ENCODE measurements at regions not wholly inside any gene's neighbourhood (a gene's known extent, or its start where the extent isn't known, plus 50 kb on each side); places are given as distances from the start of the nearest gene placed in this dataset.

DNA sequence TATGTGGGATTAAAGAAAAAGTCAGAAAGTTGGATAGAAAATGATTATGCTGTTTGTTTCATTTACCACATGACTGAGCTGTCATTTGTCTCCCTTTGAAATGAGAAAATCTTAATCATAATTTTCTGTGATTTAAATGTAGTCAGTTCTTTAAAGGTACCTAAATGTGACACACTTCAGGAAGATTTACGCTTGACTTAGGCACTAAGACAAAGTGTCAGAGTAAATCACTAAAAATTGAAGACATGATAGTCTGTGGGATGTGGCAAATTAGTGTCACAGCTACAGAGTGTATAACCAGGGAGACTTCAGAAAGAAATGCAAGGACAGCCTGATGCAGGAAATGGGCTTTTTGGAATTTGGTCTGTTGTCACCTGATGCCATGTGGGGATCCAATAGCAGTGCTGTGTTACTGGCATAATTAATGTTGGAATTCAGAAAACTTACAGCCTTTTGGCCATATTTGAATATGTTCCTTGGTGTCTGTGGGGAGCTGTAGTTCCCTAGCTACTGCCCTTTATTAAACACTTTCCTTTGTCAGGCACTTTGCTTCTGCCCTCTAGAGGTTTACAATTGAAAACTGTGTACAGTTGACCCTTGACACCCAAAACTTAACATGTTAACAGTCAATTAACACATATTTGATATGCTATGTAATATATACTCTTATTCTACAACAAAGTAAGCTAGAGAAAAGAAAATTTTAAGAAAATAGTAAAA is 493.8 kb downstream of the UTRN start:
- TF ChIP-seq, protein P1, sequence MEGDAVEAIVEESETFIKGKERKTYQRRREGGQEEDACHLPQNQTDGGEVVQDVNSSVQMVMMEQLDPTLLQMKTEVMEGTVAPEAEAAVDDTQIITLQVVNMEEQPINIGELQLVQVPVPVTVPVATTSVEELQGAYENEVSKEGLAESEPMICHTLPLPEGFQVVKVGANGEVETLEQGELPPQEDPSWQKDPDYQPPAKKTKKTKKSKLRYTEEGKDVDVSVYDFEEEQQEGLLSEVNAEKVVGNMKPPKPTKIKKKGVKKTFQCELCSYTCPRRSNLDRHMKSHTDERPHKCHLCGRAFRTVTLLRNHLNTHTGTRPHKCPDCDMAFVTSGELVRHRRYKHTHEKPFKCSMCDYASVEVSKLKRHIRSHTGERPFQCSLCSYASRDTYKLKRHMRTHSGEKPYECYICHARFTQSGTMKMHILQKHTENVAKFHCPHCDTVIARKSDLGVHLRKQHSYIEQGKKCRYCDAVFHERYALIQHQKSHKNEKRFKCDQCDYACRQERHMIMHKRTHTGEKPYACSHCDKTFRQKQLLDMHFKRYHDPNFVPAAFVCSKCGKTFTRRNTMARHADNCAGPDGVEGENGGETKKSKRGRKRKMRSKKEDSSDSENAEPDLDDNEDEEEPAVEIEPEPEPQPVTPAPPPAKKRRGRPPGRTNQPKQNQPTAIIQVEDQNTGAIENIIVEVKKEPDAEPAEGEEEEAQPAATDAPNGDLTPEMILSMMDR (IDR thresholded peaks at IDR 0.05), result no peak
- TF ChIP-seq POLR2AphosphoS5 (IDR thresholded peaks at IDR 0.05) (no peak), POLR2A (IDR thresholded peaks at IDR 0.05) (no peak)

Measured in gastroesophageal sphincter (tissue), 3 donors.